ENCODE measurements at regions not wholly inside any gene's neighbourhood (a gene's known extent, or its start where the extent isn't known, plus 50 kb on each side); places are given as distances from the start of the nearest gene placed in this dataset.

DNA sequence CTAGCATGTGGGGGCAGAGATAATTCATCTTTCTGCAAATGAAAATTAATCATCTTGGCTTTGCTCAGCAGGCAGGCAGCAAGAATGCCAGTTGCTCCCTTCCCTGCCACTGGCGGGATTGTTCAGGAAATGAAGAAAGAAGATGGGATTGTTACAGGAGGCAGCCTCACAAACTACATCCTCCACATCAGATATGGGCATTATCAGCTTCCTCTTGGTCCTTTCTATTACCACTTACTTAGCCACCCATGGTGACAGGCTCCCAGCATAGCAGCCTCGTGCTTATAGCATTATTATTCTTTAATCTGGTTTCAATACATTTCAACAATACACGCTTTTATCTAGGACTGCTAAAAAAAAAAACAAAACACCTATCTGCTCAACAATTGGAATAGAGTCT lies 461.6 kb upstream of the ISX start:
- TF ChIP-seq, protein P1, sequence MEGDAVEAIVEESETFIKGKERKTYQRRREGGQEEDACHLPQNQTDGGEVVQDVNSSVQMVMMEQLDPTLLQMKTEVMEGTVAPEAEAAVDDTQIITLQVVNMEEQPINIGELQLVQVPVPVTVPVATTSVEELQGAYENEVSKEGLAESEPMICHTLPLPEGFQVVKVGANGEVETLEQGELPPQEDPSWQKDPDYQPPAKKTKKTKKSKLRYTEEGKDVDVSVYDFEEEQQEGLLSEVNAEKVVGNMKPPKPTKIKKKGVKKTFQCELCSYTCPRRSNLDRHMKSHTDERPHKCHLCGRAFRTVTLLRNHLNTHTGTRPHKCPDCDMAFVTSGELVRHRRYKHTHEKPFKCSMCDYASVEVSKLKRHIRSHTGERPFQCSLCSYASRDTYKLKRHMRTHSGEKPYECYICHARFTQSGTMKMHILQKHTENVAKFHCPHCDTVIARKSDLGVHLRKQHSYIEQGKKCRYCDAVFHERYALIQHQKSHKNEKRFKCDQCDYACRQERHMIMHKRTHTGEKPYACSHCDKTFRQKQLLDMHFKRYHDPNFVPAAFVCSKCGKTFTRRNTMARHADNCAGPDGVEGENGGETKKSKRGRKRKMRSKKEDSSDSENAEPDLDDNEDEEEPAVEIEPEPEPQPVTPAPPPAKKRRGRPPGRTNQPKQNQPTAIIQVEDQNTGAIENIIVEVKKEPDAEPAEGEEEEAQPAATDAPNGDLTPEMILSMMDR (IDR thresholded peaks at IDR 0.05 in 8 of 11, conservative IDR thresholded peaks at IDR 0.05 in 3 of 11) = no peak
- TF ChIP-seq POLR2A (IDR thresholded peaks at IDR 0.05) = no peak

Data from spleen (tissue), 7 donors.